ENCODE measurements at regions not wholly inside any gene's neighbourhood (a gene's known extent, or its start where the extent isn't known, plus 50 kb on each side); places are given as distances from the start of the nearest gene placed in this dataset.

- ATAC-seq (ENCODE audit: low read depth in 2 of 2): no peak
- Histone ChIP-seq H3K9me3 (ENCODE audit: control insufficient read depth in 2 of 2, low read length in 2 of 2) (peaks cover 2 to 13% of the 10 kb centered on the region in 2 experiments), H3K27me3 (ENCODE audit: control insufficient read depth, insufficient read depth, low read length) (no peaks in the 10 kb centered on the region), H3K36me3 (ENCODE audit: control insufficient read depth, insufficient read depth, low read length) (no peaks in the 10 kb centered on the region), H3K27ac (ENCODE audit: insufficient read depth, low read length, poor library complexity, severe bottlenecking) (no peak overlapping the region), H3K4me1 (ENCODE audit: control insufficient read depth, insufficient read depth, low read length, poor library complexity, severe bottlenecking) (no peaks in the 10 kb centered on the region), H3K4me3 (ENCODE audit: low read depth, low read length) (no peak overlapping the region)
- Mint-ChIP-seq H3K4me3 (no peak overlapping the region), H3K9me3 (peaks cover 2 to 50% (median 13%) of the 10 kb centered on the region in 7 donors), H3K4me1 (no peaks in the 10 kb centered on the region), H3K27ac (no peak overlapping the region), H3K36me3 (no peaks in the 10 kb centered on the region), H3K27me3 (no peaks in the 10 kb centered on the region)
- DNase-seq: no peak
Observed at GRCh38 chr11:25159341-25159740, 662.5 kb downstream of the LUZP2 start.

- no peak overlapping the region for H3K27ac ChIP-seq (ENCODE audit: insufficient read depth, low read length, poor library complexity, severe bottlenecking)
- DNase-seq (no peak), ATAC-seq (ENCODE audit: low read depth in 2 of 2) (no peak)
- Mint-ChIP-seq H3K4me3 (no peak overlapping the region), H3K27me3 (no peaks in the 10 kb centered on the region), H3K9me3 (peaks cover 0 to 30% (median 11%) of the 10 kb centered on the region in 7 donors), H3K27ac (no peak overlapping the region), H3K4me1 (no peaks in the 10 kb centered on the region), H3K36me3 (no peaks in the 10 kb centered on the region)
- no peaks in the 10 kb centered on the region for H3K36me3 ChIP-seq (ENCODE audit: control insufficient read depth, insufficient read depth, low read length)
- no peaks in the 10 kb centered on the region for H3K27me3 ChIP-seq (ENCODE audit: control insufficient read depth, insufficient read depth, low read length)
- H3K4me3 ChIP-seq (ENCODE audit: low read depth, low read length): no peak overlapping the region
- H3K9me3 ChIP-seq (ENCODE audit: control insufficient read depth in 2 of 2, low read length in 2 of 2): peaks cover 0 to 13% of the 10 kb centered on the region in 2 experiments
- no peaks in the 10 kb centered on the region for H3K4me1 ChIP-seq (ENCODE audit: control insufficient read depth, insufficient read depth, low read length, poor library complexity, severe bottlenecking)
Observed at GRCh38 chr11:25163421-25163820, 666.6 kb downstream of the LUZP2 start.

DNA sequence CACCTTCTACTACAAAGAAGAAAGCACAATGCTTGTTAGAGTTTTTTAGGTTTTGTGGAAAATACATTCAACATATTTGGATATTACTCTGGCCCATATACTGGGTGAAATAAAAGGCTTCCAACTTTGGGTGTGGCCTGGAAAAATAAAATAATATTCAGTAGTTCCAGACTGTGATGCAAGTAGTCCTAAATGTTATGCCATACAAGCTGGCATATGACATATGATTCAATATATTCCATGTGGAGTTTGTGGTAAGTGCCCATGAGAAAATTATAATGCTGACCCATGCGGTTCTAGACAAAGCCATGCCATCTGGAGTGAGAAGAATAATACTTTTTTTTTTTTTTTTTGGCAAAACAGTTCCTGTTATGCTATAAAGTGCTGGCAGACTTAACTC, 683.3 kb downstream of the LUZP2 start:
- no peak for DNase-seq
- Mint-ChIP-seq H3K4me3 (no peak overlapping the region), H3K36me3 (no peaks in the 10 kb centered on the region), H3K9me3 (peaks cover 3 to 18% (median 14%) of the 10 kb centered on the region in 7 donors), H3K27ac (no peak overlapping the region), H3K4me1 (peaks cover 0 to 5% (median 0%) of the 10 kb centered on the region in 4 donors), H3K27me3 (no peaks in the 10 kb centered on the region)
- Histone ChIP-seq H3K9me3 (ENCODE audit: control insufficient read depth in 2 of 2, low read length in 2 of 2) (peaks cover 1 to 9% of the 10 kb centered on the region in 2 experiments), H3K4me3 (ENCODE audit: low read depth, low read length) (no peak overlapping the region), H3K36me3 (ENCODE audit: control insufficient read depth, insufficient read depth, low read length) (no peaks in the 10 kb centered on the region), H3K4me1 (ENCODE audit: control insufficient read depth, insufficient read depth, low read length, poor library complexity, severe bottlenecking) (no peaks in the 10 kb centered on the region), H3K27me3 (ENCODE audit: control insufficient read depth, insufficient read depth, low read length) (no peaks in the 10 kb centered on the region), H3K27ac (ENCODE audit: insufficient read depth, low read length, poor library complexity, severe bottlenecking) (no peak overlapping the region)
- ATAC-seq (ENCODE audit: low read depth in 2 of 2): no peak

DNA sequence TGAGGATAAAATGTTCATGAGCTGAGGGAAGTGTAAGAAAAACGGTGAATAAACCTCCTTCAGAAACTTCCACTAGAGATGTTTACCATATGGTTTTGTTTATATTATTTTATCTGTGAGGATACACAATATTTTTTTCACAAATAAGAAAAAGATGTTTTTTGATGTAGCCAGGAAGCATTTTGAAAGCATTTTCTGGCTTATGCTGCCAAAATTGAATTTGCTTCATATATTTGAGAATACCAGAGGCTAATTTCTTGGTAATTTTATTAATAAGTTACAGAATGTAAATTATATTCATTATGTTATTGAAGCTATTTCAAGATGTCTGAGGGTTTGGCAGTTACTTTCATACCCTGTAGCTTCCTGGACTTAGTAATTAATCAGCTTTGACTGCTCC, 686.6 kb downstream of the LUZP2 start:
- H3K4me3 ChIP-seq (ENCODE audit: low read depth, low read length): no peak overlapping the region
- peaks cover 4 to 7% of the 10 kb centered on the region in 2 experiments for H3K9me3 ChIP-seq (ENCODE audit: control insufficient read depth in 2 of 2, low read length in 2 of 2)
- Mint-ChIP-seq H3K27me3 (no peaks in the 10 kb centered on the region), H3K36me3 (no peaks in the 10 kb centered on the region), H3K4me1 (no peaks in the 10 kb centered on the region), H3K4me3 (no peak overlapping the region), H3K9me3 (peaks cover 2 to 18% (median 8%) of the 10 kb centered on the region in 7 donors), H3K27ac (no peak overlapping the region)
- no peak for DNase-seq
- ATAC-seq (ENCODE audit: low read depth in 2 of 2): no peak
- no peaks in the 10 kb centered on the region for H3K27me3 ChIP-seq (ENCODE audit: control insufficient read depth, insufficient read depth, low read length)
- no peak overlapping the region for H3K27ac ChIP-seq (ENCODE audit: insufficient read depth, low read length, poor library complexity, severe bottlenecking)
- no peaks in the 10 kb centered on the region for H3K36me3 ChIP-seq (ENCODE audit: control insufficient read depth, insufficient read depth, low read length)
- H3K4me1 ChIP-seq (ENCODE audit: control insufficient read depth, insufficient read depth, low read length, poor library complexity, severe bottlenecking): no peaks in the 10 kb centered on the region

GRCh38 chr11:25197515-25197914, 700.7 kb downstream of the LUZP2 start:
- Histone ChIP-seq H3K4me3 (ENCODE audit: low read depth, low read length) (no peak overlapping the region), H3K27me3 (ENCODE audit: control insufficient read depth, insufficient read depth, low read length) (no peaks in the 10 kb centered on the region), H3K4me1 (ENCODE audit: control insufficient read depth, insufficient read depth, low read length, poor library complexity, severe bottlenecking) (no peaks in the 10 kb centered on the region), H3K9me3 (ENCODE audit: control insufficient read depth in 2 of 2, low read length in 2 of 2) (no peaks in the 10 kb centered on the region), H3K27ac (ENCODE audit: insufficient read depth, low read length, poor library complexity, severe bottlenecking) (no peak overlapping the region), H3K36me3 (ENCODE audit: control insufficient read depth, insufficient read depth, low read length) (no peaks in the 10 kb centered on the region)
- no peaks in the 10 kb centered on the region for H3K4me1 Mint-ChIP-seq
- H3K36me3 Mint-ChIP-seq: no peaks in the 10 kb centered on the region
- DNase-seq (no peak), ATAC-seq (ENCODE audit: low read depth in 2 of 2) (no peak)
- no peak overlapping the region for H3K4me3 Mint-ChIP-seq
- H3K9me3 Mint-ChIP-seq: peaks cover 0 to 12% (median 3%) of the 10 kb centered on the region in 7 donors
- H3K27me3 Mint-ChIP-seq: no peaks in the 10 kb centered on the region
- H3K27ac Mint-ChIP-seq: no peak overlapping the region

- DNase-seq (no peak), ATAC-seq (ENCODE audit: low read depth in 2 of 2) (no peak)
- Histone ChIP-seq H3K27ac (ENCODE audit: insufficient read depth, low read length, poor library complexity, severe bottlenecking) (no peak overlapping the region), H3K36me3 (ENCODE audit: control insufficient read depth, insufficient read depth, low read length) (no peaks in the 10 kb centered on the region), H3K4me3 (ENCODE audit: low read depth, low read length) (no peak overlapping the region), H3K9me3 (ENCODE audit: control insufficient read depth in 2 of 2, low read length in 2 of 2) (no peaks in the 10 kb centered on the region), H3K4me1 (ENCODE audit: control insufficient read depth, insufficient read depth, low read length, poor library complexity, severe bottlenecking) (no peaks in the 10 kb centered on the region), H3K27me3 (ENCODE audit: control insufficient read depth, insufficient read depth, low read length) (no peaks in the 10 kb centered on the region)
- Mint-ChIP-seq H3K4me1 (no peaks in the 10 kb centered on the region), H3K27me3 (no peaks in the 10 kb centered on the region), H3K4me3 (no peak overlapping the region), H3K9me3 (peaks cover 0 to 16% (median 5%) of the 10 kb centered on the region in 7 donors), H3K36me3 (no peaks in the 10 kb centered on the region), H3K27ac (no peak overlapping the region)
Observed at GRCh38 chr11:25198704-25199103, 701.9 kb downstream of the LUZP2 start.

DNA sequence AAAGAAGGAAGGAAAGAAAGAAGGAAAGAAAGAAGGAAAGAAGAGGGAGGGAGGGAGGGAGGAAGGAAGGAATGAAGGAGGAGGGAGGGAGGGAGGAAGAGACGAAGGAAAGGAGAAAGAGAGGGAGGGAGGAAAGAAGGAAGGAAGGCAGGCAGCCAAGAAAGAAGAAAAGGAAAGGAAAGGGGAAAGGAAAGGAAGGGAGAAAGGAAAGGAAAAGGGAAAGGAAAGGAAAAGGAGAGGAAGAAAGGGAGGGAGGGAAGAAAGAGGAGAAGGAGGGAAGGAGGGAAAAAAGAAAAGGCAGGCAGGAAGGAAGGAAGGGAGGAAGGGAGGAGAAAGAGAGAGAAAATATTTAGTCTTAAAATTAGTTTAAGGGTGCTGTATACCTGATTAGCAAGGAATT, 704.1 kb downstream of the LUZP2 start:
- ATAC-seq (ENCODE audit: low read depth in 2 of 2) (no peak), DNase-seq (no peak)
- no peaks in the 10 kb centered on the region for H3K4me1 Mint-ChIP-seq
- Histone ChIP-seq H3K4me3 (ENCODE audit: low read depth, low read length) (no peak overlapping the region), H3K9me3 (ENCODE audit: control insufficient read depth in 2 of 2, low read length in 2 of 2) (no peaks in the 10 kb centered on the region), H3K36me3 (ENCODE audit: control insufficient read depth, insufficient read depth, low read length) (no peaks in the 10 kb centered on the region), H3K27me3 (ENCODE audit: control insufficient read depth, insufficient read depth, low read length) (no peaks in the 10 kb centered on the region), H3K27ac (ENCODE audit: insufficient read depth, low read length, poor library complexity, severe bottlenecking) (no peak overlapping the region), H3K4me1 (ENCODE audit: control insufficient read depth, insufficient read depth, low read length, poor library complexity, severe bottlenecking) (no peaks in the 10 kb centered on the region)
- H3K27ac Mint-ChIP-seq: no peak overlapping the region
- H3K36me3 Mint-ChIP-seq: no peaks in the 10 kb centered on the region
- no peaks in the 10 kb centered on the region for H3K27me3 Mint-ChIP-seq
- H3K9me3 Mint-ChIP-seq: peaks cover 0 to 24% (median 6%) of the 10 kb centered on the region in 7 donors
- no peak overlapping the region for H3K4me3 Mint-ChIP-seq

GRCh38 chr11:25206762-25207161, 709.9 kb downstream of the LUZP2 start:
- DNase-seq (no peak), ATAC-seq (ENCODE audit: low read depth in 2 of 2) (no peak)
- Histone ChIP-seq H3K27ac (ENCODE audit: insufficient read depth, low read length, poor library complexity, severe bottlenecking) (no peak overlapping the region), H3K27me3 (ENCODE audit: control insufficient read depth, insufficient read depth, low read length) (no peaks in the 10 kb centered on the region), H3K4me3 (ENCODE audit: low read depth, low read length) (no peak overlapping the region), H3K36me3 (ENCODE audit: control insufficient read depth, insufficient read depth, low read length) (no peaks in the 10 kb centered on the region), H3K4me1 (ENCODE audit: control insufficient read depth, insufficient read depth, low read length, poor library complexity, severe bottlenecking) (no peaks in the 10 kb centered on the region), H3K9me3 (ENCODE audit: control insufficient read depth in 2 of 2, low read length in 2 of 2) (peaks cover 0 to 4% of the 10 kb centered on the region in 2 experiments)
- no peaks in the 10 kb centered on the region for H3K27me3 Mint-ChIP-seq
- no peaks in the 10 kb centered on the region for H3K4me1 Mint-ChIP-seq
- H3K4me3 Mint-ChIP-seq: no peak overlapping the region
- H3K27ac Mint-ChIP-seq: no peak overlapping the region
- H3K36me3 Mint-ChIP-seq: no peaks in the 10 kb centered on the region
- H3K9me3 Mint-ChIP-seq: peaks cover 2 to 31% (median 7%) of the 10 kb centered on the region in 7 donors

Data from CD4-positive, CD25-positive, alpha-beta regulatory T cell (primary cell).